Upper lobe of left lung (tissue), 6 donors: ENCODE measurements at regions not wholly inside any gene's neighbourhood (a gene's known extent, or its start where the extent isn't known, plus 50 kb on each side); places are given as distances from the start of the nearest gene placed in this dataset.
A peak's percentile ranks its signal among the peaks of the same experiment; 100 is the strongest.

Experiments used
- ATAC-seq, 2 donors: fragments of 200-7000 bp; cut with Tn5 transposase; one replicate each; pipeline ENCODE4 v1.9.1; 2022; ENCODE audit warnings: mild to moderate bottlenecking in 2 of 2, moderate library complexity in 2 of 2; ENCODE audit not compliant: low FRiP score in 2 of 2
- DNase-seq, 2 donors: peaks; one replicate each; pipeline ENCODE4 v3.0.0-alpha.2; 2019 to 2020
- H3K27ac ChIP-seq, 4 donors: fragments of 200-600 bp; sonication (generic); one replicate each; pipeline ENCODE4 v1.5.1; 2016 to 2019
- H3K27me3 ChIP-seq, 4 donors: fragments of 200-600 bp; sonication (generic); one replicate each; pipeline ENCODE4 v1.5.1; 2017 to 2019
- H3K36me3 ChIP-seq, 4 donors: fragments of 200-600 bp; sonication (generic); one replicate each; pipeline ENCODE4 v1.5.1; 2016 to 2019
- H3K4me1 ChIP-seq, 4 donors: fragments of 200-600 bp; sonication (generic); one replicate each; pipeline ENCODE4 v1.5.1; 2018 to 2019
- H3K4me3 ChIP-seq, 4 donors: fragments of 200-600 bp; sonication (generic); one replicate each; pipeline ENCODE4 v1.5.1; 2017 to 2019; ENCODE audit warnings: mild to moderate bottlenecking in 2 of 4, moderate library complexity in 1 of 4
- H3K9me3 ChIP-seq, 4 donors: fragments of 200-600 bp; sonication (generic); one replicate each; pipeline ENCODE4 v1.5.1; 2018 to 2019
- CTCF ChIP-seq, 6 experiments: fragments of 450-650 bp in 4 of 6; fragments of 200-600 bp in 2 of 6; sonication (generic) in 2 of 6; IDR thresholded peaks; one replicate each; pipeline ENCODE4 v1.5.1; 2016 to 2019; ENCODE audit warnings: antibody characterized with exemption in 6 of 6
- EP300 ChIP-seq, 4 donors: sonication (generic); formaldehyde crosslinking; IDR thresholded peaks; one replicate each; pipeline ENCODE4 v1.5.1; 2017; ENCODE audit warnings: antibody characterized with exemption in 4 of 4, control low read depth in 2 of 4
- POLR2A ChIP-seq, 4 donors: fragments of 450-650 bp; IDR thresholded peaks; one replicate each; pipeline ENCODE4 v1.5.1; 2016 to 2017; ENCODE audit warnings: antibody characterized with exemption in 4 of 4, mild to moderate bottlenecking in 2 of 4
- POLR2AphosphoS5 ChIP-seq, 2 donors: sonication (generic); formaldehyde crosslinking; IDR thresholded peaks; one replicate each; pipeline ENCODE4 v1.5.1; 2017; ENCODE audit warnings: antibody characterized with exemption in 2 of 2
- WGBS, 2 donors: methylation state at CpG; one replicate each; pipeline ENCODE4 v1.1.5; 2017 to 2018; 5-methylcytosine and 5-hydroxymethylcytosine counted together
- donor health status: DM: no; HTN: no; CAD: no; lungs with moderate emphysema.
- donor health status: DM: no; HTN: yes; CAD: no; lungs with severe emphysema.

GRCh38 chr10:113345826-113346624, 206.8 kb upstream of the HABP2 start:
- Histone ChIP-seq H3K9me3 (no peaks in the 10 kb centered on the region), H3K27ac (no peak overlapping the region), H3K4me1 (no peaks in the 10 kb centered on the region), H3K36me3 (no peaks in the 10 kb centered on the region), H3K4me3 (no peak overlapping the region), H3K27me3 (no peaks in the 10 kb centered on the region)
- WGBS, 2 donors = 73 to 79% methylated on average over 7 of the region's 7 CpGs
- no peak for ATAC-seq
- TF ChIP-seq CTCF (IDR thresholded peaks at IDR 0.05) = no peak
- no peak for TF ChIP-seq POLR2A (IDR thresholded peaks at IDR 0.05)
- TF ChIP-seq POLR2AphosphoS5 (IDR thresholded peaks at IDR 0.05) = no peak
- TF ChIP-seq EP300 (IDR thresholded peaks at IDR 0.05) = no peak
- no peak for DNase-seq

GRCh38 chr10:113347508-113347907, 205.3 kb upstream of the HABP2 start:
- DNase-seq (peak in 1 of 2 donors; percentile 36), ATAC-seq (peak; percentile 20 to 31)
- H3K27me3 ChIP-seq = no peaks in the 10 kb centered on the region
- 66 to 67% methylated on average over 4 of the region's 4 CpGs for WGBS, 2 donors
- no peaks in the 10 kb centered on the region for H3K4me1 ChIP-seq
- TF ChIP-seq POLR2A (IDR thresholded peaks at IDR 0.05) (no peak), EP300 (IDR thresholded peaks at IDR 0.05) (no peak), POLR2AphosphoS5 (IDR thresholded peaks at IDR 0.05) (no peak), CTCF (IDR thresholded peaks at IDR 0.05) (no peak)
- no peaks in the 10 kb centered on the region for H3K36me3 ChIP-seq
- H3K27ac ChIP-seq = no peak overlapping the region
- H3K4me3 ChIP-seq = no peak overlapping the region
- H3K9me3 ChIP-seq = no peaks in the 10 kb centered on the region

- DNase-seq = no peak
- no peaks in the 10 kb centered on the region for H3K27me3 ChIP-seq
- no peak overlapping the region for H3K27ac ChIP-seq
- H3K4me3 ChIP-seq = no peak overlapping the region
- H3K36me3 ChIP-seq = no peaks in the 10 kb centered on the region
- TF ChIP-seq EP300 (IDR thresholded peaks at IDR 0.05) (no peak), POLR2A (IDR thresholded peaks at IDR 0.05) (no peak), POLR2AphosphoS5 (IDR thresholded peaks at IDR 0.05) (no peak), CTCF (IDR thresholded peaks at IDR 0.05) (no peak)
- H3K9me3 ChIP-seq = no peaks in the 10 kb centered on the region
- 92 to 94% methylated on average over 7 of the region's 7 CpGs for WGBS, 2 donors
- ATAC-seq = no peak
- no peaks in the 10 kb centered on the region for H3K4me1 ChIP-seq
Measured at GRCh38 chr10:113348694-113349093, 204.2 kb upstream of the HABP2 start.

- Histone ChIP-seq H3K27me3 (no peaks in the 10 kb centered on the region), H3K4me1 (no peaks in the 10 kb centered on the region), H3K9me3 (no peaks in the 10 kb centered on the region), H3K27ac (no peak overlapping the region), H3K36me3 (no peaks in the 10 kb centered on the region), H3K4me3 (no peak overlapping the region)
- WGBS, 2 donors = 76 to 80% methylated on average over 11 of the region's 11 CpGs
- TF ChIP-seq CTCF (IDR thresholded peaks at IDR 0.05) = no peak
- TF ChIP-seq POLR2AphosphoS5 (IDR thresholded peaks at IDR 0.05) = no peak
- no peak for TF ChIP-seq POLR2A (IDR thresholded peaks at IDR 0.05)
- TF ChIP-seq EP300 (IDR thresholded peaks at IDR 0.05) = no peak
- ATAC-seq = no peak
- DNase-seq = no peak
Measured at GRCh38 chr10:113350311-113351040, 202.4 kb upstream of the HABP2 start.
